ENCODE measurements at regions not wholly inside any gene's neighbourhood (a gene's known extent, or its start where the extent isn't known, plus 50 kb on each side); places are given as distances from the start of the nearest gene placed in this dataset.

GRCh38 chr1:87706779-87707228, 378.1 kb downstream of the LMO4 start:
- no peak for ATAC-seq (ENCODE audit: low FRiP score in 2 of 2)
- no peak for DNase-seq
- 46 to 54% methylated on average over 5 of the region's 5 CpGs for WGBS, 2 donors

DNA sequence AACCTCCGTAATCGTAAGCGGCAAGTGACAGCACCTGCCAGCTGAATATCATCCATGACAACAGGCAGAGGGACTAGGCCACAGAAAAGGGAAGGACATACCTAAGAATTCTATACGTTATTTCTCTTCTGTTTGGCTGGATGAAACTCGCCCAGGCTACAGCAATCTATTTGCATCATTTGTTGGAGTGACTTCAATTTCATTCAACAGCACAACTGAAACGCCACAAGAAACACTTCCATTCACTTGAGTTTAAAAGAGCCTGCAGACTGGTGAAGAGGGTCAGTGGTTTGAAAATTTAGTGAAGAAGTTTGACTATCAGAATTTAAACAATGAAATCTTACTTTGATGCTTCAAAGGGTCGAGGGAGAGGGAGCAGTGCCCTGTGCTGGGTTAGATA, 378.7 kb downstream of the LMO4 start:
- no peak for DNase-seq

More at GRCh38 chr1:87706779-87707228, 378.1 kb downstream of the LMO4 start:
- Histone ChIP-seq H3K27ac (no peak overlapping the region), H3K4me1 (no peaks in the 10 kb centered on the region), H3K4me3 (no peak overlapping the region), H3K27me3 (no peaks in the 10 kb centered on the region), H3K9me3 (peaks cover 0 to 6% (median 2%) of the 10 kb centered on the region in 4 donors), H3K36me3 (no peaks in the 10 kb centered on the region)
- TF ChIP-seq POLR2AphosphoS5 (IDR thresholded peaks at IDR 0.05), result no peak
- TF ChIP-seq EP300 (IDR thresholded peaks at IDR 0.05), result no peak
- no peak for TF ChIP-seq POLR2A (IDR thresholded peaks at IDR 0.05)
- TF ChIP-seq, protein P1, sequence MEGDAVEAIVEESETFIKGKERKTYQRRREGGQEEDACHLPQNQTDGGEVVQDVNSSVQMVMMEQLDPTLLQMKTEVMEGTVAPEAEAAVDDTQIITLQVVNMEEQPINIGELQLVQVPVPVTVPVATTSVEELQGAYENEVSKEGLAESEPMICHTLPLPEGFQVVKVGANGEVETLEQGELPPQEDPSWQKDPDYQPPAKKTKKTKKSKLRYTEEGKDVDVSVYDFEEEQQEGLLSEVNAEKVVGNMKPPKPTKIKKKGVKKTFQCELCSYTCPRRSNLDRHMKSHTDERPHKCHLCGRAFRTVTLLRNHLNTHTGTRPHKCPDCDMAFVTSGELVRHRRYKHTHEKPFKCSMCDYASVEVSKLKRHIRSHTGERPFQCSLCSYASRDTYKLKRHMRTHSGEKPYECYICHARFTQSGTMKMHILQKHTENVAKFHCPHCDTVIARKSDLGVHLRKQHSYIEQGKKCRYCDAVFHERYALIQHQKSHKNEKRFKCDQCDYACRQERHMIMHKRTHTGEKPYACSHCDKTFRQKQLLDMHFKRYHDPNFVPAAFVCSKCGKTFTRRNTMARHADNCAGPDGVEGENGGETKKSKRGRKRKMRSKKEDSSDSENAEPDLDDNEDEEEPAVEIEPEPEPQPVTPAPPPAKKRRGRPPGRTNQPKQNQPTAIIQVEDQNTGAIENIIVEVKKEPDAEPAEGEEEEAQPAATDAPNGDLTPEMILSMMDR (IDR thresholded peaks at IDR 0.05), result no peak

DNA sequence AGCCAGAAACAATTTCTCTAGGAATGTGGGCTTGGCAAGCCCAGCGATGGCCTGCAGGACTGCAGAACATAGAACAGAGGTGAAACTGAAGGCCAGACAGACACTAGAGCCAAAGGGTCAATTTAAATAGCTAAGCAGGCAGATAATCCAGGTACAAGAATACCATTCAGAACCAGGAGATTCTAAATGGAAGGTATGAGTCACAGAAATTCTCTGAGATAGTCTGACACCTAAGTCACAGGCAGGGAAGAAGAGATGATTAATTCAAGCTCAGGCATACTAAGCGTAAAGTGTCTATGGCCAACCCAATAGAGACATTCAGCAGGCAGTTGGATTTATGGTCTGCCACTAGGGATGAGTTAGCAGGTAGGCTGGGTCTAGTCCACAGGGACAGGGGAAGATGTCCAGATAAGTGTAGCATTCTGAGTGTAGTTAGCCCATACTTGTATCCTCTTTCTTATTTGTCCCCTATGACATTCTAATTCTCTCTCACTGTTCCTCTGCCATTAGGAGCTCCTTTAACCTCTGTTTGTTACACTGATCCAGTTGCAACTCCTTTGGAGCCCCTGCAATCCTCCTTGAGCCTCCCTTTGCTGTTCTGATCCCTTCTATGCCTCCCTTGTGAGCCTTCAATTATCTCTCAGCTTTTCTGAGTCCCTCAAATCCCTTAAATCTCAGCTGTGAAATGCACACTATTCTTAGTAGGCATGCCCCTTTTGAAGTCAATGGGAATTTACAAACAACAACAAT, 383.8 kb downstream of the LMO4 start:
- no peaks in the 10 kb centered on the region for H3K27me3 ChIP-seq
- DNase-seq (no peak), ATAC-seq (ENCODE audit: low FRiP score in 2 of 2) (no peak)
- no peak overlapping the region for H3K27ac ChIP-seq
- TF ChIP-seq EP300 (IDR thresholded peaks at IDR 0.05) (no peak), POLR2A (IDR thresholded peaks at IDR 0.05) (no peak), POLR2AphosphoS5 (IDR thresholded peaks at IDR 0.05) (no peak)
- TF ChIP-seq, protein P1 (IDR thresholded peaks at IDR 0.05), result no peak
- H3K4me3 ChIP-seq, result no peak overlapping the region
- no peaks in the 10 kb centered on the region for H3K4me1 ChIP-seq
- no peaks in the 10 kb centered on the region for H3K36me3 ChIP-seq
- WGBS, 2 donors, result 59 to 80% methylated on average over 2 of the region's 2 CpGs
- H3K9me3 ChIP-seq, result no peaks in the 10 kb centered on the region

More for the DNA sequence above, 378.7 kb downstream of the LMO4 start:
- no peak for ATAC-seq (ENCODE audit: low FRiP score in 2 of 2)
- H3K4me3 ChIP-seq, result no peak overlapping the region
- H3K27ac ChIP-seq, result no peak overlapping the region
- H3K4me1 ChIP-seq, result no peaks in the 10 kb centered on the region
- H3K36me3 ChIP-seq, result no peaks in the 10 kb centered on the region
- H3K27me3 ChIP-seq, result no peaks in the 10 kb centered on the region
- TF ChIP-seq POLR2AphosphoS5 (IDR thresholded peaks at IDR 0.05) (no peak), POLR2A (IDR thresholded peaks at IDR 0.05) (no peak), EP300 (IDR thresholded peaks at IDR 0.05) (no peak)
- TF ChIP-seq, protein P1 (IDR thresholded peaks at IDR 0.05), result no peak
- no peaks in the 10 kb centered on the region for H3K9me3 ChIP-seq
- WGBS, 2 donors, result 77 to 78% methylated on average over 7 of the region's 7 CpGs

DNA sequence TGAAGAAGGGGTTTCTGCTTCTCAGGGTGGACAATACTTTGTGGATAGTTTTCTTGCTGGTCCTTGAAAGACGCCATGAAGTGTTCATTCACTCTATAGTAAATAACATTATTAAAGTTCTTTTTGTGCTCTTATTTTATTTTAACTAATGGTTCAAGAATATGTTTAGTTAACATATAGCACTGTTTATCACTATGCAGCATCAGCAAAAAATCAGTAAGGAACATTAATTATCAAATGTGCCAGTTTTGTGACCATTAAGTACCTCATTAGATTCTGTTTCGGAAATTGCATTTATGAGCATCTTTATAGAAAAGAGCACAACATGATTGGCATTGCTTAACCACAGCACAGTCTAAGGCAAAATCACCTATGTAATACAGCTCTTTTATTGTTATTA, 385.6 kb downstream of the LMO4 start:
- ATAC-seq (ENCODE audit: low FRiP score in 2 of 2) (no peak), DNase-seq (no peak)
- Histone ChIP-seq H3K27me3 (no peaks in the 10 kb centered on the region), H3K4me3 (no peak overlapping the region), H3K27ac (no peak overlapping the region), H3K36me3 (no peaks in the 10 kb centered on the region), H3K4me1 (no peaks in the 10 kb centered on the region), H3K9me3 (no peaks in the 10 kb centered on the region)
- no peak for TF ChIP-seq EP300 (IDR thresholded peaks at IDR 0.05)
- WGBS, 2 donors, result 76 to 98% methylated on average over 2 of the region's 2 CpGs

- 78 to 86% methylated on average over 3 of the region's 3 CpGs for whole genome bisulfite sequencing, 2 donors
- no peak overlapping the region for H3K4me3 ChIP-seq
- ATAC-seq (ENCODE audit: low FRiP score in 2 of 2), result no peak
Measured at GRCh38 chr1:87715052-87715451, 386.4 kb downstream of the LMO4 start.

More at GRCh38 chr1:87715052-87715451, 386.4 kb downstream of the LMO4 start:
- no peaks in the 10 kb centered on the region for H3K27me3 ChIP-seq
- no peak for DNase-seq
- H3K27ac ChIP-seq, result no peak overlapping the region
- no peaks in the 10 kb centered on the region for H3K9me3 ChIP-seq
- TF ChIP-seq POLR2AphosphoS5 (IDR thresholded peaks at IDR 0.05) (no peak), EP300 (IDR thresholded peaks at IDR 0.05) (no peak), POLR2A (IDR thresholded peaks at IDR 0.05) (no peak)
- TF ChIP-seq, protein P1 (IDR thresholded peaks at IDR 0.05), result no peak
- H3K36me3 ChIP-seq, result no peaks in the 10 kb centered on the region
- H3K4me1 ChIP-seq, result no peaks in the 10 kb centered on the region
